ENCODE measurements at regions not wholly inside any gene's neighbourhood (a gene's known extent, or its start where the extent isn't known, plus 50 kb on each side); places are given as distances from the start of the nearest gene placed in this dataset.

DNA sequence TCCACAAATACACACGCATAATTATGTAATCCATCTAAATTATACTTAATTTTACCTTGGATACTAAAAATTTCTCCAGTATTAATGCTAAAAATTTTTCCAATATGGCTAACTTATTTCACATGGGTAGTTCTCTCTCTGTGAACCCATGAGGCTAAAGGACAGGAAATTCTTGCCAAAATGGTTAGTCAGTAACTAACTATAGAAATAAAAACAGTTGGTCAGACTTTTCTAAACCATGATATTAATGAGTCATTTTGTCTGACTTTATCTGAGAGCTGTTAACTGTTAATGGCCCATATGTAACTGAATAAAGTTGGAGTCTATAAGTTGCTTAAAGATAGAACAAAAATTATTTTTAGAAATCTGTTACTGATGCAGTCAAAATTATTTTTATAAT is 549.4 kb downstream of the TLL1 start:
- TF ChIP-seq JUND (IDR thresholded peaks at IDR 0.05) (no peak), FOXA1 (IDR thresholded peaks at IDR 0.05) (no peak)
- no peak overlapping the region for H3K27ac ChIP-seq (ENCODE audit: low read depth in 1 of 2, low read length in 2 of 2)
- no peak for DNase-seq (ENCODE audit: low spot score)
- H3K27me3 ChIP-seq (ENCODE audit: control insufficient read depth in 4 of 4, insufficient read depth in 4 of 4, low read length in 3 of 4) = no peaks in the 10 kb centered on the region
- no peaks in the 10 kb centered on the region for H3K4me1 ChIP-seq (ENCODE audit: control insufficient read depth in 4 of 4, insufficient read depth in 4 of 4, low read length in 3 of 4)
- peaks cover 0 to 3% (median 0%) of the 10 kb centered on the region in 4 donors for H3K36me3 ChIP-seq (ENCODE audit: control insufficient read depth in 4 of 4, insufficient read depth in 3 of 4, low read depth in 1 of 4, low read length in 3 of 4)
- no peak overlapping the region for H3K4me3 ChIP-seq (ENCODE audit: low read depth in 1 of 3, low read length in 3 of 3)
- no peak overlapping the region for H3K9ac ChIP-seq (ENCODE audit: low read depth in 1 of 2, low read length in 2 of 2)
- H3K9me3 ChIP-seq (ENCODE audit: control insufficient read depth in 4 of 4, low read length in 3 of 4) = peaks cover 0 to 13% (median 5%) of the 10 kb centered on the region in 4 donors
- WGBS = 74% methylated on average over 1 of the region's 1 CpG

DNA sequence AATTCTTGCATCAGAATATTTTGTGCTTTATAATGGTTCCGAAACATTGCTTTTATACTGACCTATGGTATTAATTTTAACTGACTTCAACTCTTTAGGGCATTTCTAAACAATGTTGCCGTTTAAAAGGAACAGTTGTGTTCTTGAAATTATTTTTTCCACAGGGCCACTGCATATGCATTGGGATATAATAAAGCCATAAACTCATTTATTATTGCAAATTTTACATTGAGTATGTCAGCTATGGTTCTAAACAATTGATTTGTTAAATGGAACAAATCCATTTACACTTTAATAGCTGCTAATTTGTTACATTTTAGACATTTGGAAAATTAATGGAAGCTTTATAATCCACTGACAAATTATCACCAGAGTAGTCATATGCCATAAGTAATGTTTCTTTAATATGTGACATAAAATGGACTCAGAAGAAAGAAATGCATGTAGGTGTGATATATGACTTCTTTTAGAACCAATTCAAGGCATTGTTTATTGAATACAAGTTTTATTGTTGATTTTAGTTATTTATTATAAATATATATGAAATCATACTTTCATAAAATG is 553.3 kb downstream of the TLL1 start:
- 69% methylated on average over 2 of the region's 2 CpGs for WGBS
- TF ChIP-seq NR2F2 (IDR thresholded peaks at IDR 0.05) = no peak
- no peak for DNase-seq (ENCODE audit: low spot score)

DNA sequence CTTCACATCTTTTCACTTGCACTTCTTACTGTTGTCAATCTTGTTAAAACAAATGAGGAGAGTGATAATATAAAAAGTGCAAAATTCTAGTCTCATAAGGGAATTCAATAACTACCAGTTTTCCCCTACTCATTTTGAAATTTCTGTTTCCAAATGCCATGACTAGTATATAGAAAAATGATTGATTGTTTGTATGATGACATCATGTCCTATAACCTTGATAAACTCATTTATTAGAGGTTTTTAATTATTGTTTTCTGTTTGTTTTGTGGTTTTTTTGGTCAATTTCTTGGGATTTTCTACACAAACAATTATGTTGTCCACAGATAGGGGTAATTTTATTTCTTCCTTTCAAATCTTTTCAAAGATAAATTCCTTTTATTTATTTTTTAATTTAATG is 559.1 kb downstream of the TLL1 start:
- no peaks in the 10 kb centered on the region for H3K4me1 ChIP-seq (ENCODE audit: control insufficient read depth in 4 of 4, insufficient read depth in 4 of 4, low read length in 3 of 4)
- H3K9me3 ChIP-seq (ENCODE audit: control insufficient read depth in 4 of 4, low read length in 3 of 4) = no peaks in the 10 kb centered on the region
- H3K4me3 ChIP-seq (ENCODE audit: low read depth in 1 of 3, low read length in 3 of 3) = no peak overlapping the region
- no peak overlapping the region for H3K9ac ChIP-seq (ENCODE audit: low read depth in 1 of 2, low read length in 2 of 2)
- TF ChIP-seq GABPA (IDR thresholded peaks at IDR 0.05 in 1 of 2, conservative IDR thresholded peaks at IDR 0.05 in 1 of 2) (no peak), RAD21 (IDR thresholded peaks at IDR 0.05) (no peak), YY1 (IDR thresholded peaks at IDR 0.05) (no peak), TAF1 (conservative IDR thresholded peaks at IDR 0.05) (no peak), EGR1 (IDR thresholded peaks at IDR 0.05; ENCODE audit: low read depth in 2 of 2) (no peak), HNF4A (conservative IDR thresholded peaks at IDR 0.05) (no peak), NR2F2 (IDR thresholded peaks at IDR 0.05) (no peak)
- TF ChIP-seq, protein P1, sequence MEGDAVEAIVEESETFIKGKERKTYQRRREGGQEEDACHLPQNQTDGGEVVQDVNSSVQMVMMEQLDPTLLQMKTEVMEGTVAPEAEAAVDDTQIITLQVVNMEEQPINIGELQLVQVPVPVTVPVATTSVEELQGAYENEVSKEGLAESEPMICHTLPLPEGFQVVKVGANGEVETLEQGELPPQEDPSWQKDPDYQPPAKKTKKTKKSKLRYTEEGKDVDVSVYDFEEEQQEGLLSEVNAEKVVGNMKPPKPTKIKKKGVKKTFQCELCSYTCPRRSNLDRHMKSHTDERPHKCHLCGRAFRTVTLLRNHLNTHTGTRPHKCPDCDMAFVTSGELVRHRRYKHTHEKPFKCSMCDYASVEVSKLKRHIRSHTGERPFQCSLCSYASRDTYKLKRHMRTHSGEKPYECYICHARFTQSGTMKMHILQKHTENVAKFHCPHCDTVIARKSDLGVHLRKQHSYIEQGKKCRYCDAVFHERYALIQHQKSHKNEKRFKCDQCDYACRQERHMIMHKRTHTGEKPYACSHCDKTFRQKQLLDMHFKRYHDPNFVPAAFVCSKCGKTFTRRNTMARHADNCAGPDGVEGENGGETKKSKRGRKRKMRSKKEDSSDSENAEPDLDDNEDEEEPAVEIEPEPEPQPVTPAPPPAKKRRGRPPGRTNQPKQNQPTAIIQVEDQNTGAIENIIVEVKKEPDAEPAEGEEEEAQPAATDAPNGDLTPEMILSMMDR (IDR thresholded peaks at IDR 0.05; ENCODE audit: low read depth, low read length, missing input control) = no peak
- no peak for DNase-seq (ENCODE audit: low spot score)
- peaks cover 0 to 2% (median 0%) of the 10 kb centered on the region in 4 donors for H3K27me3 ChIP-seq (ENCODE audit: control insufficient read depth in 4 of 4, insufficient read depth in 4 of 4, low read length in 3 of 4)
- no peak overlapping the region for H3K27ac ChIP-seq (ENCODE audit: low read depth in 1 of 2, low read length in 2 of 2)
- H3K36me3 ChIP-seq (ENCODE audit: control insufficient read depth in 4 of 4, insufficient read depth in 3 of 4, low read depth in 1 of 4, low read length in 3 of 4) = no peaks in the 10 kb centered on the region

More for the DNA sequence above, 553.3 kb downstream of the TLL1 start:
- Histone ChIP-seq H3K27ac (ENCODE audit: low read depth in 1 of 2, low read length in 2 of 2) (no peak overlapping the region), H3K9me3 (ENCODE audit: control insufficient read depth in 4 of 4, low read length in 3 of 4) (peaks cover 0 to 3% (median 0%) of the 10 kb centered on the region in 4 donors), H3K4me1 (ENCODE audit: control insufficient read depth in 4 of 4, insufficient read depth in 4 of 4, low read length in 3 of 4) (no peaks in the 10 kb centered on the region), H3K36me3 (ENCODE audit: control insufficient read depth in 4 of 4, insufficient read depth in 3 of 4, low read depth in 1 of 4, low read length in 3 of 4) (no peaks in the 10 kb centered on the region), H3K27me3 (ENCODE audit: control insufficient read depth in 4 of 4, insufficient read depth in 4 of 4, low read length in 3 of 4) (peaks cover 0 to 2% (median 0%) of the 10 kb centered on the region in 4 donors), H3K4me3 (ENCODE audit: low read depth in 1 of 3, low read length in 3 of 3) (no peak overlapping the region), H3K9ac (ENCODE audit: low read depth in 1 of 2, low read length in 2 of 2) (no peak overlapping the region)

DNA sequence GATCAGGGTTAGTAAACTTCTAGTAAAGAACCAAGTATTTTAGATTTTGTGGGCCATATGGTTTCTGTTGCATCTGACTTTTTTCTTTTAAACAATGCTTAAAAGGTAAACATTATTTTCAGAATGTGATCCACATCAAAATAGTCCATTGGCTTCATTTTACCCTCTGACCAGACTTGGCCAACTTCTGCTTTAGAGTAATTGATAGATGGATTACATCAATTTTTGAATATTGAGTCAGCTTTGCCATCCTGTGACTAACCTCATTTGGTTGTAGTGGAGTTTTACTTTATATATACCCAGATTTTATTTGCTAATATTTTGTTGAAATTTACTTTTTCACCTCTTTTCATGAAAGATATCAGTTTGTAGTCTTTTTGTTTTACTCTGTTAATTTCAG is 559.8 kb downstream of the TLL1 start:
- TF ChIP-seq, protein P2, sequence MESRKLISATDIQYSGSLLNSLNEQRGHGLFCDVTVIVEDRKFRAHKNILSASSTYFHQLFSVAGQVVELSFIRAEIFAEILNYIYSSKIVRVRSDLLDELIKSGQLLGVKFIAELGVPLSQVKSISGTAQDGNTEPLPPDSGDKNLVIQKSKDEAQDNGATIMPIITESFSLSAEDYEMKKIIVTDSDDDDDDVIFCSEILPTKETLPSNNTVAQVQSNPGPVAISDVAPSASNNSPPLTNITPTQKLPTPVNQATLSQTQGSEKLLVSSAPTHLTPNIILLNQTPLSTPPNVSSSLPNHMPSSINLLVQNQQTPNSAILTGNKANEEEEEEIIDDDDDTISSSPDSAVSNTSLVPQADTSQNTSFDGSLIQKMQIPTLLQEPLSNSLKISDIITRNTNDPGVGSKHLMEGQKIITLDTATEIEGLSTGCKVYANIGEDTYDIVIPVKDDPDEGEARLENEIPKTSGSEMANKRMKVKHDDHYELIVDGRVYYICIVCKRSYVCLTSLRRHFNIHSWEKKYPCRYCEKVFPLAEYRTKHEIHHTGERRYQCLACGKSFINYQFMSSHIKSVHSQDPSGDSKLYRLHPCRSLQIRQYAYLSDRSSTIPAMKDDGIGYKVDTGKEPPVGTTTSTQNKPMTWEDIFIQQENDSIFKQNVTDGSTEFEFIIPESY (IDR thresholded peaks at IDR 0.05) = no peak
- no peak for TF ChIP-seq SP1 (IDR thresholded peaks at IDR 0.05)
- no peak for DNase-seq (ENCODE audit: low spot score)
- H3K4me1 ChIP-seq (ENCODE audit: control insufficient read depth in 4 of 4, insufficient read depth in 4 of 4, low read length in 3 of 4) = no peaks in the 10 kb centered on the region
- no peaks in the 10 kb centered on the region for H3K9me3 ChIP-seq (ENCODE audit: control insufficient read depth in 4 of 4, low read length in 3 of 4)
- H3K36me3 ChIP-seq (ENCODE audit: control insufficient read depth in 4 of 4, insufficient read depth in 3 of 4, low read depth in 1 of 4, low read length in 3 of 4) = no peaks in the 10 kb centered on the region
- H3K27me3 ChIP-seq (ENCODE audit: control insufficient read depth in 4 of 4, insufficient read depth in 4 of 4, low read length in 3 of 4) = peaks cover 0 to 2% (median 0%) of the 10 kb centered on the region in 4 donors
- H3K27ac ChIP-seq (ENCODE audit: low read depth in 1 of 2, low read length in 2 of 2) = no peak overlapping the region
- H3K4me3 ChIP-seq (ENCODE audit: low read depth in 1 of 3, low read length in 3 of 3) = no peak overlapping the region
- no peak overlapping the region for H3K9ac ChIP-seq (ENCODE audit: low read depth in 1 of 2, low read length in 2 of 2)

Data from liver (tissue), 8 donors.